Transverse colon (tissue), 4 donors: ENCODE measurements at regions not wholly inside any gene's neighbourhood (a gene's known extent, or its start where the extent isn't known, plus 50 kb on each side); places are given as distances from the start of the nearest gene placed in this dataset.

Experiments used
- POLR2A ChIP-seq: fragments of 450-650 bp; IDR thresholded peaks from one replicate; pipeline ENCODE4 v1.6.1; 2016; ENCODE audit warnings: antibody characterized with exemption, mild to moderate bottlenecking, moderate library complexity
- POLR2AphosphoS5 ChIP-seq, 3 donors: sonication (generic); formaldehyde crosslinking; IDR thresholded peaks; one replicate each; pipeline ENCODE4 v1.6.1; 2016; ENCODE audit warnings: antibody characterized with exemption in 3 of 3
- TF ChIP-seq, protein P1 (sequence below), 5 experiments: fragments of 200-600 bp in 3 of 5; fragments of 450-650 bp in 2 of 5; sonication (generic) in 3 of 5; IDR thresholded peaks; 1 replicate in 2 of 5; 2 replicates in 3 of 5; pipeline ENCODE4 v1.5.1; 2016 to 2017; ENCODE audit warnings: antibody characterized with exemption in 5 of 5, inconsistent platforms in 3 of 5, mild to moderate bottlenecking in 2 of 5, moderate library complexity in 1 of 5

DNA sequence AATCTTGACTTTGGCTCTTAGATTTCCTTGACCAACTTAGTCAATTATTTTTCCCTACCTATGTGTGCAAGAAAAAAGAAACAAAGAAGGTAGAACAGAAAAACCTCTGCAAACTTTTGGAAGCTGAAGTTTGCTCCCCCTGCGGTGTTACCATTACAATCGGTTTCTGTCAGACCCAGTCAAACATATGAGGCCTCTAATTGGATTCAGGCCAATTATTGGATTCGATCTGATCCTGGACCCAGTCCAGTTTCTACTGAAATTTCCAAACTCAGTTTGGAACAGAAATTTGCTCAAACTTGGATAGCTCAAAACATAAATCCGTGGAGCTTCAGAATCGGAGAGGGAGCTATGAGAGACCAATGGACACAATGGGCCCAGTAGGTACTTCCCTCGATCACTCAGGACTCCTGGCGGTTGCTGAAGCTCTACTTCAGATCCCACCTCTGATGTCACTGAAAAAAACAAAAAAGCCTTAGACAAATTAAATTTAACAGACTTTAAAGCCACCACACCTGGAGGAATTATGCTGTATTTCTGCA lies 523.9 kb downstream of the DMRTA1 start:
- no peak for TF ChIP-seq POLR2A
- TF ChIP-seq, protein P1, sequence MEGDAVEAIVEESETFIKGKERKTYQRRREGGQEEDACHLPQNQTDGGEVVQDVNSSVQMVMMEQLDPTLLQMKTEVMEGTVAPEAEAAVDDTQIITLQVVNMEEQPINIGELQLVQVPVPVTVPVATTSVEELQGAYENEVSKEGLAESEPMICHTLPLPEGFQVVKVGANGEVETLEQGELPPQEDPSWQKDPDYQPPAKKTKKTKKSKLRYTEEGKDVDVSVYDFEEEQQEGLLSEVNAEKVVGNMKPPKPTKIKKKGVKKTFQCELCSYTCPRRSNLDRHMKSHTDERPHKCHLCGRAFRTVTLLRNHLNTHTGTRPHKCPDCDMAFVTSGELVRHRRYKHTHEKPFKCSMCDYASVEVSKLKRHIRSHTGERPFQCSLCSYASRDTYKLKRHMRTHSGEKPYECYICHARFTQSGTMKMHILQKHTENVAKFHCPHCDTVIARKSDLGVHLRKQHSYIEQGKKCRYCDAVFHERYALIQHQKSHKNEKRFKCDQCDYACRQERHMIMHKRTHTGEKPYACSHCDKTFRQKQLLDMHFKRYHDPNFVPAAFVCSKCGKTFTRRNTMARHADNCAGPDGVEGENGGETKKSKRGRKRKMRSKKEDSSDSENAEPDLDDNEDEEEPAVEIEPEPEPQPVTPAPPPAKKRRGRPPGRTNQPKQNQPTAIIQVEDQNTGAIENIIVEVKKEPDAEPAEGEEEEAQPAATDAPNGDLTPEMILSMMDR (IDR thresholded peaks at IDR 0.05): no peak
- TF ChIP-seq POLR2AphosphoS5 (IDR thresholded peaks at IDR 0.05): no peak
